Heart right ventricle (tissue), 16 donors: ENCODE measurements at regions not wholly inside any gene's neighbourhood (a gene's known extent, or its start where the extent isn't known, plus 50 kb on each side); places are given as distances from the start of the nearest gene placed in this dataset.

ENCODE experiments used
- ATAC-seq, 8 donors: fragments of 200-7000 bp; cut with Tn5 transposase; one replicate each; pipeline ENCODE4 v1.9.1; 2020; ENCODE audit warnings: mild to moderate bottlenecking in 8 of 8, moderate library complexity in 8 of 8, moderate number of reproducible peaks in 1 of 8
- DNase-seq, 2 donors: peaks; one replicate each; pipeline ENCODE4 v3.0.0-alpha.2; 2020
- H3K27ac ChIP-seq, 10 donors: fragments of 200-600 bp; sonication (generic) in 2 of 10; one replicate each; pipeline versions ENCODE4 v1.5.0 to v1.8.0; 2020 to 2022; ENCODE audit warnings: mild to moderate bottlenecking in 3 of 10
- H3K27me3 ChIP-seq, 7 donors: fragments of 200-600 bp; one replicate each; pipeline ENCODE4 v1.8.0; 2021 to 2022; ENCODE audit warnings: mild to moderate bottlenecking in 2 of 7
- H3K36me3 ChIP-seq, 9 donors: fragments of 200-600 bp; sonication (generic) in 1 of 9; one replicate each; pipeline versions ENCODE4 v1.5.0 to v1.8.0; 2020 to 2022; ENCODE audit warnings: mild to moderate bottlenecking in 2 of 9
- H3K4me1 ChIP-seq, 9 donors: fragments of 200-600 bp; sonication (generic) in 1 of 9; one replicate each; pipeline versions ENCODE4 v1.5.0 to v1.8.0; 2020 to 2022; ENCODE audit warnings: mild to moderate bottlenecking in 4 of 9
- H3K4me3 ChIP-seq, 10 donors: fragments of 200-600 bp; sonication (generic) in 2 of 10; one replicate each; pipeline versions ENCODE4 v1.5.0 to v1.8.0; 2020 to 2022; ENCODE audit warnings: mild to moderate bottlenecking in 7 of 10, moderate library complexity in 2 of 10
- H3K9me3 ChIP-seq, 11 donors: fragments of 200-600 bp in 10 of 11; sonication (generic) in 2 of 11; one replicate each; pipeline versions ENCODE4 v1.5.0 to v1.8.0; 2013 to 2022; ENCODE audit warnings: mild to moderate bottlenecking in 2 of 11, control low read depth in 1 of 11, moderate library complexity in 1 of 11
- CTCF ChIP-seq, 9 donors: fragments of 200-600 bp; sonication (generic) in 2 of 9; IDR thresholded peaks; one replicate each; pipeline versions ENCODE4 v1.5.0 to v1.8.0; 2021 to 2022; ENCODE audit warnings: antibody characterized with exemption in 9 of 9, mild to moderate bottlenecking in 5 of 9, moderate library complexity in 1 of 9
- WGBS, 2 donors: extraction: QIAGEN DNeasy Blood & Tissue Kit; methylation state at CpG; one replicate each; pipeline ENCODE4 v1.1.7; 2013; ENCODE audit warnings: inconsistent platforms in 1 of 2; 5-methylcytosine and 5-hydroxymethylcytosine counted together
- intact Hi-C, 10 donors: fragments of 100-400 bp; cut with DNase I; formaldehyde crosslinking; loops; one replicate each; pipeline versions ENCODE4 v1.11.1 to v1.14.2; 2022
- donor health status: Arrhythmogenic right ventricular cardiomyopathy.
- donor health status: ischemic (EF 13 %, LVEDD 7.1; RV severe dilation, severe dysfunction).
- donor health status: healthy with polysubstance abuse.
- donor health status: DM: no; HTN: yes; CAD: no.
- donor health status: DM: no; HTN: no; CAD: no.
- donor health status: ischemic (EF 25% LVEDD 6.9; RV normal size, moderate dysfunction).
- donor health status: ischemic (EF 25% LVEDD 5.7; RV mildly dilated, moderate dysfunction).
- donor health status: healthy.
- donor health status: DM: yes; HTN: yes; CAD: no.
- donor health status: Ischemic cardiomyopathy.
- donor health status: ischemic (EF 35%, LVEDD 5.7; RV mildly dilated, moderate dysfunction).
- donor health status: nonischemic (EF 11% LVEDD 7.7; RV severe dilation, severe dysfunction).
- donor health status: DM: yes; HTN: yes; CAD: no.
- donor health status: PGD.
- donor health status: ischemic (EF 29% LVEDD 5.4; RV normal size, mild dysfunction).
- donor health status: nonischemic (EF 23%, LVEDD 6.1; RV moderate dilation, normal function).

DNA sequence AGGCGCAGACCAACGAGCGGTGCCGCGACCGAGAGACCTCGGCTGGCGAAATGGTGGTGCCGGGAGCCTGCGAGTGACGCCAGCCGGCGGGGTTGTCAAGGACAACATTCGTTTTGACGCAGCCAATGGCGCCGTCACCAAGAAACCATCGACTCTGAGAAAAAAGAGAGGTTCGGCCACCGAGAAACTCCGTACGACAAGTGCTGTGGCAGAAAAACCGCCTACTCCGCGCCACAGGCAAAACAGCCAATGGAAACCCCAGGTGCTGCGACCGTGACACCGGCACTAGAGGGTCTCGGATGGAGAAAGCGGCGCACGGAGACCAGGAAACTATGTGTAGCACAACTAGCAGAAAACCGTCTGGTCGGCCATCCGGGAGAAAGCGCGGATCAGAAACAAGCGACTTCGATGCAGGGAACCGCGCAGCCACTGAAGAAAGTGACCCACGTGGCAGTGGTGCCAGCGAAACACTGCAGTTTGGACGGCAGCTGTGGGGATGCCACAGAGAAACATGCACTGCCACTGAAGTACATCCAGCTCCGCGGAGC, 88.8 kb downstream of the ANXA2R start:
- intact Hi-C loops, result loop anchor here in 8 of 10 donors (2.0 to 5.0 kb wide), 5 partner anchors 39 to 115 kb away; partner anchors contain the start of gene ANXA2R (in 5 of the 8)
- ATAC-seq, result peak; percentile 8 to 38 (median 28)

GRCh38 chr5:42950456-42951292, 89.4 kb downstream of the ANXA2R start:
- no peak for TF ChIP-seq CTCF (IDR thresholded peaks at IDR 0.05)
- H3K9me3 ChIP-seq, result peaks cover 0 to 28% (median 10%) of the 10 kb centered on the region in 11 donors
- DNase-seq, result peak; percentile 29 to 81
- peak overlapping the region; percentile 32 to 74 (median 60) for H3K4me3 ChIP-seq
- peaks cover 12 to 99% (median 89%) of the 10 kb centered on the region in 7 donors for H3K27me3 ChIP-seq
- peaks cover 0 to 50% (median 25%) of the 10 kb centered on the region in 9 donors for H3K4me1 ChIP-seq
- no peaks in the 10 kb centered on the region for H3K36me3 ChIP-seq
- intact Hi-C loops, result loop anchor here in 8 of 10 donors (1.0 to 5.0 kb wide), 6 partner anchors 38 to 116 kb away; partner anchors contain the start of gene ANXA2R (in 5 of the 8)
- H3K27ac ChIP-seq, result peak overlapping the region; percentile 78 to 99 (median 94)
- peak; percentile 82 to 92 (median 86) for ATAC-seq
- WGBS, 2 donors, result 2% methylated on average over 46 of the region's 46 CpGs

More for the DNA sequence above, 88.8 kb downstream of the ANXA2R start:
- DNase-seq, result peak; percentile 49 to 50
- Histone ChIP-seq H3K27ac (peak overlapping the region; percentile 78 to 99 (median 94)), H3K27me3 (peaks cover 12 to 99% (median 90%) of the 10 kb centered on the region in 7 donors), H3K4me3 (peak overlapping the region; percentile 32 to 74 (median 60)), H3K4me1 (peaks cover 0 to 50% (median 25%) of the 10 kb centered on the region in 9 donors), H3K9me3 (peaks cover 0 to 28% (median 10%) of the 10 kb centered on the region in 11 donors), H3K36me3 (no peaks in the 10 kb centered on the region)
- 1 to 2% methylated on average over 46 of the region's 46 CpGs for WGBS, 2 donors
- TF ChIP-seq CTCF (IDR thresholded peaks at IDR 0.05), result no peak

- no peak for DNase-seq
- Histone ChIP-seq H3K27me3 (peaks cover 12 to 100% (median 89%) of the 10 kb centered on the region in 7 donors), H3K4me1 (peaks cover 0 to 52% (median 28%) of the 10 kb centered on the region in 9 donors), H3K4me3 (peak overlapping the region; percentile 2 to 74 (median 60)), H3K36me3 (no peaks in the 10 kb centered on the region), H3K27ac (peak overlapping the region; percentile 78 to 99 (median 94)), H3K9me3 (peaks cover 0 to 28% (median 10%) of the 10 kb centered on the region in 11 donors)
- no peak for ATAC-seq
- no peak for TF ChIP-seq CTCF (IDR thresholded peaks at IDR 0.05)
- intact Hi-C loops, result loop anchor here in 8 of 10 donors (1.0 to 5.0 kb wide), 6 partner anchors 38 to 117 kb away; partner anchors contain the start of gene ANXA2R (in 5 of the 8)
- 16 to 23% methylated on average over 7 of the region's 7 CpGs for WGBS, 2 donors
These were observed 90.0 kb downstream of the ANXA2R start for GRCh38 chr5:42950116-42950455.
